ENCODE measurements at regions not wholly inside any gene's neighbourhood (a gene's known extent, or its start where the extent isn't known, plus 50 kb on each side); places are given as distances from the start of the nearest gene placed in this dataset.

DNA sequence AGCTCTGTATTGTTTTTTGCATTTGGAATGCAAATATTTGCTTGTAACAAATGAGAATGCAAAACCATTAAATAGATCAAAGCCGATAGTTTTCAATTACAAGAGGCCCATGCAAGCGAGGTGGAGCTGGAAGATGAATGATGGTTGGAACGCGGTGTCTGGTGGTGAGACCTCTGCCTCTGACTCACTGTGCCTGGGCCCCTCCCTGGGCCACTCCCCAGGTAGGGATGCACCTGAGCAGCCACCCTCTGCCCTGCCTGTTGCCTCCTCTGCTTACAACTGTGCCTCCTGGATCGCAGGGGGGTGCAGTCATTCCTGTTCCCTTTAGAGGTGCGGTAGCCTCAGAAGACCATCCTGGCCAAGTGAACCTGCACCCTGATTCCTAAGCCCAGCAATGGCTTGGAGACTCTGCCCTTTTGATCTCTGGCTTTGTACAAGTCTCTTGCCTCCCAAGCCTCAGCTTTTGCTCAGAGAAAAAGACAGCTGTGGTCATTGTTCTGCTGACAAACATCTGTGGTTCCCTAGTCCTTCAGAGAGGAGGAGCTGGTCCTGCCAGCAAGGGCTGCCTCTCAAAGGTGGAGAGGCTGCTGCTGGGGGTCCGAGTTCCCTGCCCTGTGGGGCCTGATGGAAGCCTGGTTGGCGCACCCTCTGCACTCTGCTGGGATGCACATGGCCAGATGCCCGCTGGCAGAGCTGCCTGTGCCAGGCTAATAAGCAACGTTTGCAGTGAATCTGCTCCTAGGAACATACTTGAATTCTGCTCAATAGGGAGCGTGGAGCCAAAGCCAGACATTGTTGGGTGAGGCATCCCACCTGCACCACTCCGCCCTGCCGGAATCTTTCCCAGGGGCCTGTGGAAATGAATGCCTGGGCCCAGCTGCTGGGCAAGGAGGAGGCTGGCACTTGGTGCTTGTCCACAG lies 126.3 kb upstream of the TCERG1L start:
- TF ChIP-seq, protein P1, sequence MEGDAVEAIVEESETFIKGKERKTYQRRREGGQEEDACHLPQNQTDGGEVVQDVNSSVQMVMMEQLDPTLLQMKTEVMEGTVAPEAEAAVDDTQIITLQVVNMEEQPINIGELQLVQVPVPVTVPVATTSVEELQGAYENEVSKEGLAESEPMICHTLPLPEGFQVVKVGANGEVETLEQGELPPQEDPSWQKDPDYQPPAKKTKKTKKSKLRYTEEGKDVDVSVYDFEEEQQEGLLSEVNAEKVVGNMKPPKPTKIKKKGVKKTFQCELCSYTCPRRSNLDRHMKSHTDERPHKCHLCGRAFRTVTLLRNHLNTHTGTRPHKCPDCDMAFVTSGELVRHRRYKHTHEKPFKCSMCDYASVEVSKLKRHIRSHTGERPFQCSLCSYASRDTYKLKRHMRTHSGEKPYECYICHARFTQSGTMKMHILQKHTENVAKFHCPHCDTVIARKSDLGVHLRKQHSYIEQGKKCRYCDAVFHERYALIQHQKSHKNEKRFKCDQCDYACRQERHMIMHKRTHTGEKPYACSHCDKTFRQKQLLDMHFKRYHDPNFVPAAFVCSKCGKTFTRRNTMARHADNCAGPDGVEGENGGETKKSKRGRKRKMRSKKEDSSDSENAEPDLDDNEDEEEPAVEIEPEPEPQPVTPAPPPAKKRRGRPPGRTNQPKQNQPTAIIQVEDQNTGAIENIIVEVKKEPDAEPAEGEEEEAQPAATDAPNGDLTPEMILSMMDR (IDR thresholded peaks at IDR 0.05) = no peak
- TF ChIP-seq POLR2A (IDR thresholded peaks at IDR 0.05) = no peak

Data from Peyer's patch (tissue), 4 donors.